ENCODE measurements at regions not wholly inside any gene's neighbourhood (a gene's known extent, or its start where the extent isn't known, plus 50 kb on each side); places are given as distances from the start of the nearest gene placed in this dataset.

DNA sequence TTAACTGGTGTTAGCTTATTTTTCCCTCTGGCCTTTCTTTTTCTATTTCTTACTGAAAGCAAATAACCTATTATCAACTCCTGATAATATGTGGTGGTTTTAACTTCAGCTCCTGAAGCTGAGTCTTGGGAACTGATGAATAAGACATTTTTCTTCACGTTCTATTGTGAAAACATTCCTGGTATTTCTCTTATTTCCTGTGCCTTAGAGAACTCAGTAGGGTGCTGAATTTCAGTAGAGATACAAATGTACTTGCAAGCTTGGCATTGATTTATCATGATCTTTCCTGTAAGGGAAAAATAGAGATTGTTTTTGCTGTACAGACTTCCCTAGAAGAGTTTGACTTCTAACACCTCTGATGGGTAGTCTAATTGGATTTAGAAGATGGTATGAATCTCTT is 52.8 kb upstream of the DCC start:
- TF ChIP-seq, protein P1, sequence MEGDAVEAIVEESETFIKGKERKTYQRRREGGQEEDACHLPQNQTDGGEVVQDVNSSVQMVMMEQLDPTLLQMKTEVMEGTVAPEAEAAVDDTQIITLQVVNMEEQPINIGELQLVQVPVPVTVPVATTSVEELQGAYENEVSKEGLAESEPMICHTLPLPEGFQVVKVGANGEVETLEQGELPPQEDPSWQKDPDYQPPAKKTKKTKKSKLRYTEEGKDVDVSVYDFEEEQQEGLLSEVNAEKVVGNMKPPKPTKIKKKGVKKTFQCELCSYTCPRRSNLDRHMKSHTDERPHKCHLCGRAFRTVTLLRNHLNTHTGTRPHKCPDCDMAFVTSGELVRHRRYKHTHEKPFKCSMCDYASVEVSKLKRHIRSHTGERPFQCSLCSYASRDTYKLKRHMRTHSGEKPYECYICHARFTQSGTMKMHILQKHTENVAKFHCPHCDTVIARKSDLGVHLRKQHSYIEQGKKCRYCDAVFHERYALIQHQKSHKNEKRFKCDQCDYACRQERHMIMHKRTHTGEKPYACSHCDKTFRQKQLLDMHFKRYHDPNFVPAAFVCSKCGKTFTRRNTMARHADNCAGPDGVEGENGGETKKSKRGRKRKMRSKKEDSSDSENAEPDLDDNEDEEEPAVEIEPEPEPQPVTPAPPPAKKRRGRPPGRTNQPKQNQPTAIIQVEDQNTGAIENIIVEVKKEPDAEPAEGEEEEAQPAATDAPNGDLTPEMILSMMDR (IDR thresholded peaks at IDR 0.05) = no peak
- TF ChIP-seq POLR2A (IDR thresholded peaks at IDR 0.05) = no peak

All from uterus (tissue), 2 donors.